ENCODE measurements at regions not wholly inside any gene's neighbourhood (a gene's known extent, or its start where the extent isn't known, plus 50 kb on each side); places are given as distances from the start of the nearest gene placed in this dataset.
A peak's percentile ranks its signal among the peaks of the same experiment; 100 is the strongest.

GRCh38 chr10:106467506-106467905, 697.0 kb downstream of the SORCS1 start:
- Histone ChIP-seq H3K27ac (no peak overlapping the region), H3K36me3 (no peaks in the 10 kb centered on the region), H3K4me1 (no peaks in the 10 kb centered on the region), H3K4me3 (no peak overlapping the region), H3K27me3 (no peaks in the 10 kb centered on the region), H3K9me3 (peaks cover 0 to 13% (median 2%) of the 10 kb centered on the region in 4 donors)
- intact Hi-C loops (cut with DNase I; ENCODE audit: low total_unique reads), result no loop called here
- WGBS, 5 donors, result 74 to 89% (median 83%) methylated on average over 1 to 6 of the region's 6 CpGs
- DNase-seq, result peak in 1 of 2 donors; percentile 6
- TF ChIP-seq CTCF (IDR thresholded peaks at IDR 0.05), result no peak
- no peak for TF ChIP-seq POLR2A (IDR thresholded peaks at IDR 0.05)
- no peak for TF ChIP-seq POLR2AphosphoS5 (IDR thresholded peaks at IDR 0.05)
- no peak for TF ChIP-seq EP300 (IDR thresholded peaks at IDR 0.05)

GRCh38 chr10:106457522-106457921, 707.0 kb downstream of the SORCS1 start:
- 77 to 84% (median 79%) methylated on average over 3 of the region's 3 CpGs for WGBS, 5 donors
- Histone ChIP-seq H3K27ac (no peak overlapping the region), H3K9me3 (peaks cover 0 to 3% (median 0%) of the 10 kb centered on the region in 4 donors), H3K27me3 (no peaks in the 10 kb centered on the region), H3K36me3 (no peaks in the 10 kb centered on the region), H3K4me1 (no peaks in the 10 kb centered on the region), H3K4me3 (no peak overlapping the region)
- intact Hi-C loops (cut with DNase I; ENCODE audit: low total_unique reads), result no loop called here
- no peak for DNase-seq
- TF ChIP-seq POLR2AphosphoS5 (IDR thresholded peaks at IDR 0.05), result no peak
- TF ChIP-seq CTCF (IDR thresholded peaks at IDR 0.05), result no peak
- no peak for TF ChIP-seq EP300 (IDR thresholded peaks at IDR 0.05)
- TF ChIP-seq POLR2A (IDR thresholded peaks at IDR 0.05), result no peak

- no peak for TF ChIP-seq EP300 (IDR thresholded peaks at IDR 0.05)
- TF ChIP-seq POLR2A (IDR thresholded peaks at IDR 0.05), result no peak
- TF ChIP-seq CTCF (IDR thresholded peaks at IDR 0.05), result no peak
- TF ChIP-seq POLR2AphosphoS5 (IDR thresholded peaks at IDR 0.05), result no peak
- Histone ChIP-seq H3K27me3 (no peaks in the 10 kb centered on the region), H3K36me3 (no peaks in the 10 kb centered on the region), H3K4me3 (no peak overlapping the region), H3K27ac (no peak overlapping the region), H3K9me3 (no peaks in the 10 kb centered on the region), H3K4me1 (no peaks in the 10 kb centered on the region)
- WGBS, 5 donors, result 44 to 66% (median 52%) methylated on average over 3 of the region's 3 CpGs
- no peak for DNase-seq
- intact Hi-C loops (cut with DNase I; ENCODE audit: low total_unique reads), result no loop called here
These were observed 710.3 kb downstream of the SORCS1 start for GRCh38 chr10:106454233-106454632.

- Histone ChIP-seq H3K27me3 (no peaks in the 10 kb centered on the region), H3K4me1 (no peaks in the 10 kb centered on the region), H3K9me3 (no peaks in the 10 kb centered on the region), H3K27ac (no peak overlapping the region), H3K36me3 (no peaks in the 10 kb centered on the region), H3K4me3 (no peak overlapping the region)
- TF ChIP-seq POLR2A (IDR thresholded peaks at IDR 0.05), result no peak
- TF ChIP-seq POLR2AphosphoS5 (IDR thresholded peaks at IDR 0.05), result no peak
- intact Hi-C loops (cut with DNase I; ENCODE audit: low total_unique reads), result no loop called here
- WGBS, 5 donors, result 32 to 58% (median 45%) methylated on average over 1 of the region's 1 CpG
- no peak for DNase-seq
These were observed 713.5 kb downstream of the SORCS1 start for GRCh38 chr10:106450966-106451365.

GRCh38 chr10:106446920-106447319, 717.6 kb downstream of the SORCS1 start:
- Histone ChIP-seq H3K9me3 (no peaks in the 10 kb centered on the region), H3K27ac (no peak overlapping the region), H3K4me3 (no peak overlapping the region), H3K27me3 (no peaks in the 10 kb centered on the region), H3K36me3 (no peaks in the 10 kb centered on the region), H3K4me1 (no peaks in the 10 kb centered on the region)
- intact Hi-C loops (cut with DNase I; ENCODE audit: low total_unique reads), result no loop called here
- DNase-seq, result no peak
- no peak for TF ChIP-seq POLR2AphosphoS5 (IDR thresholded peaks at IDR 0.05)
- no peak for TF ChIP-seq CTCF (IDR thresholded peaks at IDR 0.05)
